H1 (cell line): ENCODE measurements at regions not wholly inside any gene's neighbourhood (a gene's known extent, or its start where the extent isn't known, plus 50 kb on each side); places are given as distances from the start of the nearest gene placed in this dataset.

Source experiments
- CTCF ChIA-PET: fragments of 300-600 bp; sonication (Branson Sonifier 250); formaldehyde crosslinking; loops from one replicate; lab custom pipeline; 2021; ENCODE audit not compliant: partially characterized antibody; lab: Charles Lee
- POLR2A ChIA-PET: fragments of 300-600 bp; sonication (Branson Sonifier 250); formaldehyde crosslinking; loops from one replicate; lab custom pipeline; 2021; ENCODE audit warnings: inconsistent platforms; ENCODE audit not compliant: partially characterized antibody; lab: Charles Lee
- DNase-seq, 2 experiments: peaks; one replicate each; pipeline versions ENCODE4 v3.0.0 to v3.0.0-alpha.2; 2010 to 2022; ENCODE audit warnings: low spot score in 2 of 2, low read depth in 1 of 2, mixed read lengths in 1 of 2
- FAIRE-seq: peaks from 2 replicates; lab custom pipeline; 2011; peaks lifted over from hg19 to GRCh38; lab: Jason Lieb, UNC
- H2AFZ ChIP-seq: 2 replicates; pipeline ENCODE4 v1.8.1; 2012; ENCODE audit warnings: low read length, inconsistent platforms
- H2AK5ac ChIP-seq: 2 replicates; pipeline ENCODE4 v1.6.1; 2013; ENCODE audit warnings: low read depth, low read length
- H2BK120ac ChIP-seq: replicated peaks from 2 replicates; pipeline ENCODE3; 2013; ENCODE audit warnings: low read depth, low read length, inconsistent platforms
- H2BK12ac ChIP-seq: 2 replicates; pipeline ENCODE4 v1.6.1; 2013; ENCODE audit warnings: low read depth, low read length
- H2BK15ac ChIP-seq: 2 replicates; pipeline ENCODE4 v1.6.1; 2013; ENCODE audit warnings: low read length
- H2BK20ac ChIP-seq: 2 replicates; pipeline ENCODE4 v1.6.1; 2013; ENCODE audit warnings: low read length
- H2BK5ac ChIP-seq: 2 replicates; pipeline ENCODE4 v1.6.1; 2013; ENCODE audit warnings: low read depth, low read length
- H3K14ac ChIP-seq: 2 replicates; pipeline ENCODE4 v1.6.1; 2013; ENCODE audit warnings: inconsistent platforms; ENCODE audit not compliant: insufficient read length
- H3K18ac ChIP-seq: 2 replicates; pipeline ENCODE4 v1.6.1; 2013; ENCODE audit warnings: low read length; ENCODE audit errors: extremely low read depth
- H3K23ac ChIP-seq: 2 replicates; pipeline ENCODE4 v1.6.1; 2013; ENCODE audit warnings: inconsistent platforms; ENCODE audit not compliant: insufficient read length
- H3K23me2 ChIP-seq: 2 replicates; pipeline ENCODE4 v1.6.1; 2013; ENCODE audit warnings: low read depth, low read length
- H3K27ac ChIP-seq: 2 replicates; pipeline ENCODE4 v1.6.1; 2011; ENCODE audit warnings: low read depth, low read length, inconsistent platforms
- H3K27me3 ChIP-seq, 4 experiments: replicated peaks in 1 of 4; 1 replicate in 1 of 4; 2 replicates in 3 of 4; pipeline versions ENCODE4 v1.6.1 to v1.8.1; 2011 to 2013; ENCODE audit warnings: low read length in 3 of 4, mild to moderate bottlenecking in 3 of 4, inconsistent platforms in 2 of 4, mixed read lengths in 2 of 4, moderate library complexity in 1 of 4; ENCODE audit not compliant: control insufficient read depth in 3 of 4, insufficient read depth in 3 of 4; ENCODE audit errors: extremely low read depth in 1 of 4
- H3K36me3 ChIP-seq, 4 experiments: 2 replicates each; pipeline versions ENCODE4 v1.6.1 to v1.8.1; 2011 to 2013; ENCODE audit warnings: mild to moderate bottlenecking in 4 of 4, low read length in 3 of 4, moderate library complexity in 2 of 4, control low read depth in 1 of 4, inconsistent platforms in 1 of 4; ENCODE audit not compliant: insufficient read depth in 4 of 4, control insufficient read depth in 2 of 4
- H3K4ac ChIP-seq: replicated peaks from 2 replicates; pipeline ENCODE3; 2013; ENCODE audit warnings: low read length, low read depth, mixed read lengths, inconsistent platforms; ENCODE audit not compliant: insufficient read length
- H3K4me1 ChIP-seq, 4 experiments: replicated peaks in 1 of 4; 1 replicate in 1 of 4; 2 replicates in 3 of 4; pipeline versions ENCODE4 v1.6.1 to v1.8.1; 2011 to 2013; ENCODE audit warnings: low read length in 3 of 4, inconsistent platforms in 2 of 4, mixed read lengths in 1 of 4; ENCODE audit not compliant: insufficient read depth in 4 of 4, control insufficient read depth in 3 of 4
- H3K4me2 ChIP-seq, 2 experiments: 2 replicates each; pipeline versions ENCODE4 v1.6.1 to v1.8.1; 2011 to 2013; ENCODE audit warnings: low read depth in 2 of 2, low read length in 2 of 2, control low read depth in 1 of 2, inconsistent platforms in 1 of 2, mild to moderate bottlenecking in 1 of 2; ENCODE audit not compliant: insufficient read depth in 1 of 2
- H3K4me3 ChIP-seq, 4 experiments: fragments of 200-600, 300-600 bp in 1 of 4; sonication (generic), shearing (Covaris generic), sonication (Bioruptor Twin) in 1 of 4; 2 replicates each; pipeline versions ENCODE4 v1.5.1 to v1.8.1; 2011 to 2016; ENCODE audit warnings: low read length in 4 of 4, low read depth in 3 of 4, control low read depth in 2 of 4, inconsistent platforms in 2 of 4, mild to moderate bottlenecking in 2 of 4, mixed read lengths in 1 of 4, moderate library complexity in 1 of 4; ENCODE audit not compliant: insufficient read depth in 2 of 4; ENCODE audit errors: extremely low read depth in 1 of 4
- H3K56ac ChIP-seq: replicated peaks from 2 replicates; pipeline ENCODE3; 2013; ENCODE audit warnings: low read depth, mild to moderate bottlenecking, mixed read lengths, low read length, inconsistent platforms; ENCODE audit not compliant: insufficient read length
- H3K79me1 ChIP-seq: 2 replicates; pipeline ENCODE4 v1.6.1; 2013; ENCODE audit warnings: low read depth, low read length, control low read depth
- H3K79me2 ChIP-seq, 2 experiments: 2 replicates each; pipeline versions ENCODE4 v1.6.1 to v1.8.1; 2012 to 2013; ENCODE audit warnings: low read length in 2 of 2, mild to moderate bottlenecking in 2 of 2, inconsistent platforms in 1 of 2; ENCODE audit not compliant: insufficient read depth in 2 of 2, control insufficient read depth in 1 of 2
- H3K9ac ChIP-seq, 4 experiments: replicated peaks in 1 of 4; 1 replicate in 1 of 4; 2 replicates in 3 of 4; pipeline versions ENCODE4 v1.6.1 to v1.8.1; 2011 to 2013; ENCODE audit warnings: low read depth in 3 of 4, low read length in 3 of 4, control low read depth in 2 of 4, mild to moderate bottlenecking in 2 of 4, moderate library complexity in 2 of 4, inconsistent platforms in 1 of 4; ENCODE audit errors: extremely low read depth in 1 of 4
- H3K9me3 ChIP-seq, 2 experiments: 2 replicates each; pipeline versions ENCODE4 v1.6.1 to v1.8.1; 2012 to 2013; ENCODE audit warnings: mild to moderate bottlenecking in 2 of 2, moderate library complexity in 2 of 2, control low read depth in 1 of 2, inconsistent platforms in 1 of 2, low read depth in 1 of 2, low read length in 1 of 2, mixed read lengths in 1 of 2; ENCODE audit not compliant: insufficient read depth in 2 of 2
- H4K20me1 ChIP-seq, 2 experiments: replicated peaks in 1 of 2; 2 replicates each; pipeline versions ENCODE3 to v1.8.1; 2011 to 2013; ENCODE audit warnings: inconsistent platforms in 2 of 2, low read length in 2 of 2, mild to moderate bottlenecking in 1 of 2; ENCODE audit not compliant: insufficient read depth in 2 of 2, control insufficient read depth in 1 of 2
- H4K5ac ChIP-seq: 2 replicates; pipeline ENCODE4 v1.6.1; 2013; ENCODE audit warnings: low read length, low read depth, mixed read lengths, inconsistent platforms; ENCODE audit not compliant: insufficient read length
- H4K8ac ChIP-seq: 2 replicates; pipeline ENCODE4 v1.8.0; 2013; ENCODE audit warnings: mild to moderate bottlenecking, moderate library complexity, low read length, inconsistent platforms; ENCODE audit not compliant: insufficient read depth; ENCODE audit errors: extremely low read depth
- H4K91ac ChIP-seq: replicated peaks from 2 replicates; pipeline ENCODE3; 2013; ENCODE audit warnings: low read length, mixed read lengths, inconsistent platforms; ENCODE audit not compliant: insufficient read length
- CHD2 ChIP-seq: IDR thresholded peaks from 2 replicates; pipeline ENCODE4 v1.6.1; 2012; ENCODE audit warnings: low read length, improper control_type of control experiment
- FOSL1 ChIP-seq: IDR thresholded peaks from 2 replicates; pipeline ENCODE4 v1.6.1; 2011; ENCODE audit warnings: mild to moderate bottlenecking, low read depth, low read length, moderate library complexity; ENCODE audit not compliant: insufficient read depth
- RBBP5 ChIP-seq: IDR thresholded peaks from 2 replicates; pipeline ENCODE4 v1.7.1; 2012; ENCODE audit warnings: low read depth, mild to moderate bottlenecking, inconsistent platforms, low read length, moderate library complexity, borderline replicate concordance
- TAF1 ChIP-seq: IDR thresholded peaks from 2 replicates; pipeline ENCODE4 v1.6.1; 2011; ENCODE audit warnings: mild to moderate bottlenecking, low read depth, low read length
- WGBS, 2 experiments: shearing (Covaris generic) in 1 of 2; methylation state at CpG; one replicate each; pipeline versions ENCODE4 v1.1.6 to v1.1.7; 2013 to 2015; ENCODE audit warnings: low lambda C conversion rate in 2 of 2, mixed read lengths in 2 of 2, inconsistent platforms in 1 of 2, low coverage in 1 of 2, missing lambda C conversion rate in 1 of 2; ENCODE audit not compliant: insufficient replicate concordance in 2 of 2, insufficient coverage in 1 of 2, insufficient read length in 1 of 2; ENCODE audit errors: extremely low coverage in 1 of 2, missing lambda C conversion rate in 1 of 2; 5-methylcytosine and 5-hydroxymethylcytosine counted together
- TF ChIP-seq, protein P1 (sequence below): IDR thresholded peaks from 2 replicates; pipeline ENCODE4 v1.6.1; 2012; ENCODE audit warnings: inconsistent platforms

GRCh38 chr1:114318961-114319360, 165.3 kb upstream of the SYT6 start:
- no peak for TF ChIP-seq TAF1
- TF ChIP-seq RBBP5, result no peak
- no peak for TF ChIP-seq FOSL1
- no peak for TF ChIP-seq CHD2
- TF ChIP-seq, protein P1, sequence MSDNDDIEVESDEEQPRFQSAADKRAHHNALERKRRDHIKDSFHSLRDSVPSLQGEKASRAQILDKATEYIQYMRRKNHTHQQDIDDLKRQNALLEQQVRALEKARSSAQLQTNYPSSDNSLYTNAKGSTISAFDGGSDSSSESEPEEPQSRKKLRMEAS, result no peak
- TF ChIP-seq, all 59 proteins: peak for 0
- Histone ChIP-seq H3K9me3 (no peaks in the 10 kb centered on the region), H4K5ac (no peak overlapping the region), H3K9ac (no peak overlapping the region), H3K23me2 (no peaks in the 10 kb centered on the region), H3K4ac (no peak overlapping the region), H3K23ac (no peak overlapping the region), H2BK15ac (no peak overlapping the region), H3K27me3 (no peaks in the 10 kb centered on the region; a peak in 1 of 7 replicates), H4K91ac (no peak overlapping the region), H4K20me1 (no peaks in the 10 kb centered on the region), H2BK12ac (no peak overlapping the region), H3K4me3 (no peak overlapping the region), H3K79me1 (no peaks in the 10 kb centered on the region), H4K8ac (no peak overlapping the region), H2BK120ac (no peak overlapping the region), H3K36me3 (no peaks in the 10 kb centered on the region), H2BK20ac (no peak overlapping the region), H3K4me1 (no peaks in the 10 kb centered on the region), H2AK5ac (no peak overlapping the region), H3K79me2 (no peaks in the 10 kb centered on the region), H2AFZ (no peak overlapping the region), H3K14ac (no peak overlapping the region), H3K4me2 (no peak overlapping the region), H3K27ac (no peak overlapping the region), H2BK5ac (no peak overlapping the region), H3K18ac (no peak overlapping the region), H3K56ac (no peak overlapping the region)
- CTCF ChIA-PET, result interaction anchor here (1.9 kb wide), 1 partner anchor 27 kb away, joined by 8 read pairs; no protein-coding TSS in a partner anchor
- POLR2A ChIA-PET, result no interaction called here
- FAIRE-seq (no peak), DNase-seq (no peak)
- WGBS, 2 experiments, result 79% methylated on average over 2 of the region's 2 CpGs; no CpG with 5 or more reads in 1 of the 2 experiments
